Stomach (tissue), 8 donors: ENCODE measurements at regions not wholly inside any gene's neighbourhood (a gene's known extent, or its start where the extent isn't known, plus 50 kb on each side); places are given as distances from the start of the nearest gene placed in this dataset.

Experiments
- DNase-seq, 2 donors: peaks; one replicate each; pipeline versions ENCODE4 v3.0.0 to v3.0.0-alpha.2; 2013 to 2019
- H3K27ac ChIP-seq, 5 donors: fragments of 200-600 bp in 4 of 5; sonication (generic) in 4 of 5; one replicate each; pipeline ENCODE4 v1.5.1; 2013 to 2019; ENCODE audit warnings: mild to moderate bottlenecking in 1 of 5, moderate library complexity in 1 of 5
- H3K27me3 ChIP-seq, 3 donors: fragments of 200-600 bp; sonication (generic); one replicate each; pipeline ENCODE4 v1.5.1; 2017 to 2019; ENCODE audit warnings: mixed run types in 1 of 3
- H3K36me3 ChIP-seq, 4 donors: fragments of 200-600 bp; sonication (generic); 1 replicate in 3 of 4; 2 replicates in 1 of 4; pipeline ENCODE4 v1.5.1; 2016 to 2019
- H3K4me1 ChIP-seq, 4 donors: fragments of 200-600 bp; sonication (generic); one replicate each; pipeline ENCODE4 v1.5.1; 2016 to 2019
- H3K4me3 ChIP-seq, 4 donors: fragments of 200-600 bp; sonication (generic) in 3 of 4; one replicate each; pipeline ENCODE4 v1.5.1; 2016 to 2019; ENCODE audit warnings: mild to moderate bottlenecking in 1 of 4
- H3K9me3 ChIP-seq, 4 donors: fragments of 200-600 bp; sonication (generic); one replicate each; pipeline ENCODE4 v1.5.1; 2016 to 2019
- EP300 ChIP-seq: sonication (generic); formaldehyde crosslinking; IDR thresholded peaks from one replicate; pipeline ENCODE4 v1.6.1; 2017; ENCODE audit warnings: antibody characterized with exemption
- POLR2A ChIP-seq, 4 donors: fragments of 450-650 bp; IDR thresholded peaks; one replicate each; pipeline ENCODE4 v1.6.1; 2016; ENCODE audit warnings: antibody characterized with exemption in 4 of 4, control low read depth in 2 of 4, mild to moderate bottlenecking in 1 of 4, moderate library complexity in 1 of 4
- POLR2AphosphoS5 ChIP-seq, 3 donors: sonication (generic); formaldehyde crosslinking; IDR thresholded peaks; one replicate each; pipeline ENCODE4 v1.6.1; 2016; ENCODE audit warnings: antibody characterized with exemption in 3 of 3
- WGBS, 5 donors: extraction: QIAGEN DNeasy Blood & Tissue Kit in 3 of 5; methylation state at CpG; one replicate each; pipeline versions ENCODE4 v1.1.5 to v1.1.7; 2013 to 2018; 5-methylcytosine and 5-hydroxymethylcytosine counted together
- intact Hi-C: fragments of 100-400 bp; cut with DNase I; formaldehyde crosslinking; loops from one replicate; pipeline ENCODE4 v1.15.1; 2023; ENCODE audit warnings: low total_unique reads
- TF ChIP-seq, protein P1 (sequence below), 7 experiments: fragments of 450-650 bp in 4 of 7; fragments of 200-600 bp in 3 of 7; sonication (generic) in 3 of 7; IDR thresholded peaks; one replicate each; pipeline ENCODE4 v1.5.1; 2016 to 2019; ENCODE audit warnings: antibody characterized with exemption in 7 of 7, control low read depth in 2 of 7, mild to moderate bottlenecking in 1 of 7
- donor health status: healthy with polysubstance abuse.
- donor health status: Bipolar disorder and iron deficiency.
- donor health status: healthy.

DNA sequence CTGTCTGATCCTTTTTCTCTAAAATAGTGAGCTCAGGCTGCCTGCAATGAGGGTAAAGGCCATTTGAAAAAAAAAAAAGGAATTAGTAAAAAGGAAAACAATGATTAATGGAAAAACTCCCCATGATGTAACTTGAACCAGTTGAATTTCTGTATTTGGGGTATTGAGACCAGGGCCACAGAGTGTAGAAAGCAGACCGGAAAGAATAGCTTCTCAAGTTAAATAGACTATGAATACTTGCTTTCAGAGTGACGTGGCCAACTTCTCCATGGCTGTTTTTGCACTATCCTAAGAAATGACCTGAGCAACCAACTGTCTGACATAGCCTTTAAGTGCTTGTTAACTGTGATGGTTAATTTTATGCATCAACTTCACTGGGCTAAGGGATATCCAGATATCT lies 222.1 kb upstream of the INTU start:
- no peak overlapping the region for H3K4me3 ChIP-seq
- peaks cover 0 to 6% (median 0%) of the 10 kb centered on the region in 4 donors for H3K4me1 ChIP-seq
- 57 to 87% (median 61%) methylated on average over 2 of the region's 2 CpGs for WGBS, 5 donors
- no peak for TF ChIP-seq POLR2A (IDR thresholded peaks at IDR 0.05)
- TF ChIP-seq EP300 = no peak
- TF ChIP-seq POLR2AphosphoS5 (IDR thresholded peaks at IDR 0.05) = no peak
- TF ChIP-seq, protein P1, sequence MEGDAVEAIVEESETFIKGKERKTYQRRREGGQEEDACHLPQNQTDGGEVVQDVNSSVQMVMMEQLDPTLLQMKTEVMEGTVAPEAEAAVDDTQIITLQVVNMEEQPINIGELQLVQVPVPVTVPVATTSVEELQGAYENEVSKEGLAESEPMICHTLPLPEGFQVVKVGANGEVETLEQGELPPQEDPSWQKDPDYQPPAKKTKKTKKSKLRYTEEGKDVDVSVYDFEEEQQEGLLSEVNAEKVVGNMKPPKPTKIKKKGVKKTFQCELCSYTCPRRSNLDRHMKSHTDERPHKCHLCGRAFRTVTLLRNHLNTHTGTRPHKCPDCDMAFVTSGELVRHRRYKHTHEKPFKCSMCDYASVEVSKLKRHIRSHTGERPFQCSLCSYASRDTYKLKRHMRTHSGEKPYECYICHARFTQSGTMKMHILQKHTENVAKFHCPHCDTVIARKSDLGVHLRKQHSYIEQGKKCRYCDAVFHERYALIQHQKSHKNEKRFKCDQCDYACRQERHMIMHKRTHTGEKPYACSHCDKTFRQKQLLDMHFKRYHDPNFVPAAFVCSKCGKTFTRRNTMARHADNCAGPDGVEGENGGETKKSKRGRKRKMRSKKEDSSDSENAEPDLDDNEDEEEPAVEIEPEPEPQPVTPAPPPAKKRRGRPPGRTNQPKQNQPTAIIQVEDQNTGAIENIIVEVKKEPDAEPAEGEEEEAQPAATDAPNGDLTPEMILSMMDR (IDR thresholded peaks at IDR 0.05) = no peak
- H3K27ac ChIP-seq = no peak overlapping the region
- no peaks in the 10 kb centered on the region for H3K36me3 ChIP-seq
- intact Hi-C loops = no loop called here
- H3K27me3 ChIP-seq = no peaks in the 10 kb centered on the region
- DNase-seq = no peak
- H3K9me3 ChIP-seq = peaks cover 0 to 19% (median 13%) of the 10 kb centered on the region in 4 donors

DNA sequence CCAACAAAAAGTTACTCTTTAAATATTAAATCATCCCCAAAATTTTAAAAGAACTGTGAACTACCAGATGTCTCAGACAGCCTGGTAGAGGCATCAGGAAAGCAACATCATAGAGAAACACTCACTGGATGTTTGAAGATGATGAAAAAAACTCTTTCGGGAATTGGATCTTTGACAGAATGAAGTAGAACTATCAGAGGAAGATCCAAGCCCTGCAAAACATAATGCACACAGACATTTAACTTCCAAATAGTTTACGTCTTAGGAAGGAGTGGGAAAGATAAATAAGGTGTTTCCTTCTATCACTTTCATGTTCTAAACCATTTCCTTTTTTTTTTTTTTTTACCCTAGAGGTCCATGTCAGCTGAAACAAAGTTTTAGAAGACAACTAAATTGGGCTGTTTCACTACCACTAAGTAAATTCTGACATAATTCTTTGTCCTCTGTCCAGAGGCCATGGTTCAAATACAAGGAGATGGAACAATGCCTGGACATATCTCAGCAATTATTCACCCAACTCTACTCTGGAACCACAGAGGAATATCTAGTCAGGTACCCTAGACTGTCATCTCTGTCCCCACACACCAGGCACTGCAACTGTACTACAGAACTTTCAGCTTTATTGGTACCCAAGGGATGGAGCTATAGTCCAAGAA lies 217.7 kb upstream of the INTU start:
- WGBS, 5 donors = 49 to 67% (median 57%) methylated on average over 2 of the region's 2 CpGs
- TF ChIP-seq, protein P1 (IDR thresholded peaks at IDR 0.05) = no peak
- TF ChIP-seq POLR2A (IDR thresholded peaks at IDR 0.05) (no peak), POLR2AphosphoS5 (IDR thresholded peaks at IDR 0.05) (no peak), EP300 (no peak)
- Histone ChIP-seq H3K4me3 (no peak overlapping the region), H3K27me3 (no peaks in the 10 kb centered on the region), H3K4me1 (peaks cover 0 to 7% (median 3%) of the 10 kb centered on the region in 4 donors), H3K9me3 (no peaks in the 10 kb centered on the region), H3K27ac (no peak overlapping the region), H3K36me3 (no peaks in the 10 kb centered on the region)
- no peak for DNase-seq
- intact Hi-C loops = no loop called here

DNA sequence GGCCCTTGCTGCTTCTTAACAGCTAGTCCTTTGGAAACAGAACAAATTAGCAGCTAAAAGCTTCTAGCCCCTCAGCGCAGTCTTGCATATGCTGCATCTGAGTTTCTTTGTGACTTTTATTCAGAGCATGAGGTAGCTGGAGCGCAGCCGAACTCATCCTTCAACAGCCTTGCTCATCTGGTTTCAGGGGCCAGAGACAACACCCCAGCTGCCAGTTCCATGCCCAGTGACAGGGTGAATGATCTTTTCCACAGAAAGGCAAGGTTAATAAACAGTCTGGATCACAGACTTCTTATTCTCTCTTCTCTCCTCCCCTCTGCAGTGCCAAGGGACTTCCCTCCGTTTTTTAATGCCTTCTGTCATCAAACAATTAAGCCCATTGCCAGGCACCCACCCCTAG lies 216.6 kb upstream of the INTU start:
- Histone ChIP-seq H3K4me1 (peaks cover 0 to 7% (median 3%) of the 10 kb centered on the region in 4 donors), H3K4me3 (no peak overlapping the region), H3K27ac (no peak overlapping the region), H3K36me3 (no peaks in the 10 kb centered on the region), H3K27me3 (no peaks in the 10 kb centered on the region), H3K9me3 (no peaks in the 10 kb centered on the region)
- TF ChIP-seq POLR2A (IDR thresholded peaks at IDR 0.05) = no peak
- TF ChIP-seq POLR2AphosphoS5 (IDR thresholded peaks at IDR 0.05) = no peak
- no peak for TF ChIP-seq EP300
- TF ChIP-seq, protein P1 (IDR thresholded peaks at IDR 0.05) = no peak
- DNase-seq = no peak
- intact Hi-C loops = no loop called here
- WGBS, 5 donors = 85 to 93% (median 86%) methylated on average over 4 of the region's 4 CpGs

DNA sequence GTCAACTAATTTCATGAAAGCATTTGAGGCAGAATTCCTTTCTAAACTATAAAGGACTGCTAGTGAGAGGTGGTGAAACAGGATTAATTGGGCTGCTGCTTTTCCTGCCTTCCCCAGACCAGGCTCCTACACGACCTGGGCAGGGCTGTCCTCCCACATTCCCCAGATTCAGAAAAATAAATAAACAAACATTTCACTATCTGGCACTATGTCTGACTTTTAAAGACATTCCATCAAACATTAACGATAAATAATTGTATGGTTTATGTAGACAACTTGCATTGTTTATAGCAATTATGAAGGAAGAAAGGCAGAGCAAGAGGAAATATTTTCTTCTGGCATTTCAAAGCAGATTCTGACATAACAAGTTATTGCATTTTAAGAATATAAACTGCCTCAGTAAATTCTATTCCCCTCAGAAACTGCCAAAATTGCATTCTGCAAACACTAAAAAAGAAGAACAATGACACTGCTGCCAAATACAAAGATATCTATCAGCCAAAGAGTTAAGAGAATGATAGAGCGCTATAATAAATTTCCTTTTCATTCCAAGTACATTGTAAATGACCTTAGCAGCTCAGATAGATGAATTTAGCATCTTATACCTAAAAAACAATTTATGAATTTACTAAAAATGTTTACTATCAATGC lies 214.7 kb upstream of the INTU start:
- TF ChIP-seq, protein P1 (IDR thresholded peaks at IDR 0.05) = no peak
- TF ChIP-seq POLR2AphosphoS5 (IDR thresholded peaks at IDR 0.05) = no peak
- TF ChIP-seq POLR2A (IDR thresholded peaks at IDR 0.05) = no peak
- no peak for TF ChIP-seq EP300
- intact Hi-C loops = no loop called here
- Histone ChIP-seq H3K36me3 (no peaks in the 10 kb centered on the region), H3K4me3 (no peak overlapping the region), H3K27ac (no peak overlapping the region), H3K4me1 (peaks cover 0 to 7% (median 0%) of the 10 kb centered on the region in 4 donors), H3K9me3 (no peaks in the 10 kb centered on the region), H3K27me3 (no peaks in the 10 kb centered on the region)
- 24 to 37% (median 34%) methylated on average over 3 of the region's 3 CpGs for WGBS, 5 donors
- DNase-seq = peak in 1 of 2 donors; percentile 18
